HepG2 (cell line): ENCODE measurements at regions not wholly inside any gene's neighbourhood (a gene's known extent, or its start where the extent isn't known, plus 50 kb on each side); places are given as distances from the start of the nearest gene placed in this dataset.

ENCODE experiments used
- NR2C2 ChIP-seq: sonication (generic); formaldehyde crosslinking; IDR thresholded peaks from 2 replicates; pipeline ENCODE4 v1.4.0; 2020; ENCODE audit warnings: missing genetic modification reagents, mild to moderate bottlenecking, moderate library complexity, borderline replicate concordance
- ZNF232 ChIP-seq: sonication (generic); formaldehyde crosslinking; IDR thresholded peaks from 2 replicates; pipeline ENCODE4 v1.4.0; 2020; ENCODE audit warnings: missing genetic modification reagents, borderline replicate concordance

DNA sequence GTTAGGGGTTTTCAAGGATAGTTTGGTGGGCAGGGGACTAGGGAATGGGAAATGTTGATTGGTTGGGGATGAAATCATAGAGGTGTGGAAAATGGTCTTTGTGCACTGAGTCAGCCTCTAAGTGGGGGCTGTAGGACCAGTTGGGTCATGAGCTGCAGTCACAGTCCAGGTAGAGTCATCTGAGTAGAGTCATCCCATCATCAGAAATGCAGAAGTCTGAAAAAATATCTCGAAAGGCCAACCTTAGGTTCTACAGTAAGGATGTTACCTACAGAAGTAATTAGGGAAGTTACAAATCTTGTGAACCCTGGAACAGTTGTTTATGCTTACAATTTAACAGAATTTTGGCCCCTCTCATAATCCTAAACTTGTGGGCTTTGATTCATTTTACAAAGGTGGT is 63.4 kb upstream of the AP1S2 start:
- no peak for TF ChIP-seq NR2C2
- TF ChIP-seq ZNF232 (CRISPR knock-in tag): no peak
